ENCODE measurements at regions not wholly inside any gene's neighbourhood (a gene's known extent, or its start where the extent isn't known, plus 50 kb on each side); places are given as distances from the start of the nearest gene placed in this dataset.

- DNase-seq (no peak), ATAC-seq (no peak)
- 93% methylated on average over 3 of the region's 3 CpGs for WGBS
- H3K4me1 ChIP-seq (ENCODE audit: control insufficient read depth, insufficient read depth, low read length), result no peaks in the 10 kb centered on the region
- H3K9me3 ChIP-seq (ENCODE audit: control insufficient read depth, low read length), result no peaks in the 10 kb centered on the region
- H3K27me3 ChIP-seq (ENCODE audit: control insufficient read depth, insufficient read depth), result no peaks in the 10 kb centered on the region
- no peak overlapping the region for H3K27ac ChIP-seq (ENCODE audit: low read length)
- no peak overlapping the region for H3K4me3 ChIP-seq (ENCODE audit: low read length)
- intact Hi-C loops (cut with DNase I), result no loop called here
These were observed 568.2 kb upstream of the CCDC54 start for GRCh38 chr3:106809041-106809440.

DNA sequence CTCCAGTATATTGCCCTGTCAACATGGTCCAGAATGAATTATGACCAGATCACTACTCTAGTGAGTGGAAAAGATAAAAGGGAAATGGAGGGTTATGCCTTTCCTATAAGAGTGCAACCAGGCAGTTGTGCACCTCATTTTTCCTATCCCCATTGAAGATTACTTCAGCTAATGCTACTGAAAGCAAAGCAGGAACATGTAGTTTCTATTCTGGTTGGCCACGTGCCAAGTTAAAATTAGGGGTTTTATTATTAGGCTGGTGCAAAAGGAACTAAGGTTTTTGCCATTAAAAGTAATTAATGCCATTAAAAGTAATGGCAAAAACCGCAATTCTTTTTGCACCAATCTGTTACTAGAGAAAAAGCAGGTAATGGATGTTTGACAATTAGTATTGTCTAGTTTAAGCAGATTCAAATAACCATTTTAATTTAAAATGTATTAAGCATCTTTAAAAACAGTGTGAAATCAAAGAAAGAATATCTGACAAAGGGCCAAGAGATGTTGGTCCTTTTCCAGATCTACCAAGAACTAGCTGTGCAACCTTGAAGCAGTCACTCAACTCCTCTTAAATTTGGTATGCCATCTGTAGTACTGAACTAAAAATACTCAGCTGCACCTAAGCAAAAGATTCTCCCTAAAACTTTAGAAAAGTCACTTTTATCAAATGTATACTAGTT lies 567.5 kb upstream of the CCDC54 start:
- Histone ChIP-seq H3K9me3 (ENCODE audit: control insufficient read depth, low read length) (no peaks in the 10 kb centered on the region), H3K4me3 (ENCODE audit: low read length) (no peak overlapping the region), H3K27me3 (ENCODE audit: control insufficient read depth, insufficient read depth) (no peaks in the 10 kb centered on the region), H3K4me1 (ENCODE audit: control insufficient read depth, insufficient read depth, low read length) (no peaks in the 10 kb centered on the region), H3K27ac (ENCODE audit: low read length) (no peak overlapping the region)
- 48% methylated on average over 2 of the region's 2 CpGs for WGBS
- DNase-seq, result no peak
- intact Hi-C loops (cut with DNase I), result no loop called here
- no peak for ATAC-seq

DNA sequence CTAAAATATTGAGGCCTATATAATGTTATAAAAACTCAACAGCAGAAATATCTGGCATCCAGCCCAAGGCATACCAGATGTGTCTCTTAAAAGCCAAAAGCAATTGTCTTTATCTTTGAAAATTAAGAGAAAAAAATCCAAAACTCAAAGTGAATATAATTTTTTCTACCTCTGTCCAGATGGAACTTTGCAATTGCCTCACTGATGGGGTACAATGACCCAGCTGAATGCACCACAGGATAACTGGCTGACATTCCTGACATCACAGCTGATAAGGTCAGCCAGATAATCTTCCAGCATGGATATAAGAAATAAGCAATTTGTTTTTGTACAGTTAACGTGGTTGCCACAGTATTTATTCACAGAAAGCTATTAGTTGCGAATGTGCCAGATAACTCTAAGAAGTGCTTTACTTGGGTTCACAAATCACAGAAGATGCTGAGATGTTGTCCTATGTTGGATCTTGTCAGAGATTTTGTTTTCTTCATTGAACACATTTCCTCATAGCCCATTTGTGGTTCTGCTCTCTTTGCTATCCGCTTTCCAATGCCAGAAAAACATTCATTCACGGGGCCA lies 566.9 kb upstream of the CCDC54 start:
- Histone ChIP-seq H3K27me3 (ENCODE audit: control insufficient read depth, insufficient read depth) (no peaks in the 10 kb centered on the region), H3K27ac (ENCODE audit: low read length) (no peak overlapping the region), H3K4me3 (ENCODE audit: low read length) (no peak overlapping the region), H3K9me3 (ENCODE audit: control insufficient read depth, low read length) (no peaks in the 10 kb centered on the region), H3K4me1 (ENCODE audit: control insufficient read depth, insufficient read depth, low read length) (no peaks in the 10 kb centered on the region)
- 51% methylated on average over 4 of the region's 4 CpGs for WGBS
- DNase-seq (no peak), ATAC-seq (no peak)
- intact Hi-C loops (cut with DNase I), result no loop called here

DNA sequence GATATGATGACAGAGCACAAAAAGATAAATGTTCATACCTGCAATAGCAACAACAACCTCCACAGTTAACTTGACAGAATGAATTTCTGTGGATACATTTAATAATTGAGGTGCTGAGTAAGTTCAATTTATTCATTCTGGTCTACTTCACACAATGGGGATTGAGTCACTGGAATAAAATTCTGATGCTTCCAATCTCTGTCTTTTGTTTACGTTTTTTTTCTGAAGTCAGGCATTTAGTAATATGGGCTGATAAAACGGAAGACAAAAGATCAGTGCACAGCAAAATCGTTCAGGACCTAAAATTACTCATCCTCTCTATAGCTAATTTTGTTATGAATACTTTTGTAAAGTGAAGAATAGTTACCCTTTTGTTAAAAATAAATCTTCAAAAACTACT lies 565.9 kb upstream of the CCDC54 start:
- intact Hi-C loops (cut with DNase I), result no loop called here
- no peak overlapping the region for H3K27ac ChIP-seq (ENCODE audit: low read length)
- H3K4me3 ChIP-seq (ENCODE audit: low read length), result no peak overlapping the region
- no peak for ATAC-seq
- no peaks in the 10 kb centered on the region for H3K27me3 ChIP-seq (ENCODE audit: control insufficient read depth, insufficient read depth)
- H3K9me3 ChIP-seq (ENCODE audit: control insufficient read depth, low read length), result no peaks in the 10 kb centered on the region
- DNase-seq, result no peak
- no peaks in the 10 kb centered on the region for H3K4me1 ChIP-seq (ENCODE audit: control insufficient read depth, insufficient read depth, low read length)
- 50% methylated on average over 3 of the region's 3 CpGs for whole genome bisulfite sequencing

DNA sequence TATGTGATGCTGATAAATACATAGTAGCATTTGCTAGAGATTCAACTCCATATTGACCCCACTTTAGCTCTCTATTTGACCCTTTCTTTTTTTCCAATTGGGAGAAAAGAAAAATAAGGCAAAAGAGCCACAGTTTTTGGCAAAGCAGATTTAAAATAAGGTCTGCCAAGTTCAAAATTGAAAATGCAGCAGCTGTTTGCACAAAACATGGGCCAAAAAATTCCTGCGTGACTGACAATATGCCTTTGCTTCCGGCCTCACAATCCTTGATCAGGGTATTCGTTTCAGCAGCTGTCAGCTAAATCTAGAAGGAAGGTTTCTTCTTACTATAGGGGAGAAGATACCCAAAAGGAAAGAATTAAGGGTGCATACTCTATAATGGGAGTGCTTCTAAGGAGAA lies 563.5 kb upstream of the CCDC54 start:
- ATAC-seq (peak in 1 of 2 donors; percentile 55), DNase-seq (peak in 1 of 3 donors; percentile 35)
- H3K27ac ChIP-seq (ENCODE audit: low read length), result no peak overlapping the region
- no peaks in the 10 kb centered on the region for H3K27me3 ChIP-seq (ENCODE audit: control insufficient read depth, insufficient read depth)
- WGBS, result 39% methylated on average over 3 of the region's 3 CpGs
- no peak overlapping the region for H3K4me3 ChIP-seq (ENCODE audit: low read length)
- intact Hi-C loops (cut with DNase I), result no loop called here
- no peaks in the 10 kb centered on the region for H3K9me3 ChIP-seq (ENCODE audit: control insufficient read depth, low read length)
- H3K4me1 ChIP-seq (ENCODE audit: control insufficient read depth, insufficient read depth, low read length), result no peaks in the 10 kb centered on the region

DNA sequence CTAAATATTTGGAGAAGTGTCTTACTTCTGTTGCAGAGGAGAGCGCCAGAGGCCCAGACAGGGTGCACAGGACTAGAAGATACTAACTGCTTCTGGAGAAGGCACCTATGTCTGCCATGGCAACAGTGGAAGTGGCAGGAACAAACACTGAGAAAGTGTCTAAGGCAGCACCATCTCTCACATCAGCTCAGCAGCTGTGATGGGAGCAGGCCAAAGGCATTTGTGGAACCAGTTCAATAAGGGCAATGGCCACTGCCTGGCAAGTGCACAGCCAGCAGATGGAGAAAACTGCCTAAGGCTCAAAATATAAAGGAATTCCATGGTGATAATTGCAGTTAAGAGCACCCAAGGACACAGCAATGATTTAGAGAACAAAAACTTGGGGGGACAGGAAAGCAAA lies 563.0 kb upstream of the CCDC54 start:
- peak; percentile 81 to 89 for ATAC-seq
- H3K4me1 ChIP-seq (ENCODE audit: control insufficient read depth, insufficient read depth, low read length), result no peaks in the 10 kb centered on the region
- 71% methylated on average over 1 of the region's 1 CpG for WGBS
- no peak overlapping the region for H3K4me3 ChIP-seq (ENCODE audit: low read length)
- intact Hi-C loops (cut with DNase I), result no loop called here
- DNase-seq, result peak; percentile 41 to 81 (median 73)
- no peak overlapping the region for H3K27ac ChIP-seq (ENCODE audit: low read length)
- H3K27me3 ChIP-seq (ENCODE audit: control insufficient read depth, insufficient read depth), result no peaks in the 10 kb centered on the region
- H3K9me3 ChIP-seq (ENCODE audit: control insufficient read depth, low read length), result no peaks in the 10 kb centered on the region

DNA sequence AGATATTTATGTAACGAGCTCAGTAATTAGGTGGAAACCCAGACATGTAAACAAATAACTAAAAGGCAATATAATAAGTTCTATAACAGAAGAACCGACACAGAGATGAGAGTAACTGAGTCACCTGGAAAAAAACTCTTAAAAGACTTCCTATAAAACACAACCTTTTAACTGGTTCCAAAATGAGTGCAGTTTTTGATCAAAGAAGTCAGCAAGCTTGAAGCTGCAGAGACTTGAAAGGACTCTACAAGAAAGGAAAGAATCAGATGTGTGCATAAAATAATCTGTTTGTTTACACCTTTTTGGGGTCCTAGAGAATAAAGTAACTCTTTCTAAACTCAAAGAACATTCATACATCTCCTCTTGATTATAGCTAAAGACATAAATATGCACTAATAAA lies 560.4 kb upstream of the CCDC54 start:
- ATAC-seq (no peak), DNase-seq (no peak)
- Histone ChIP-seq H3K4me1 (ENCODE audit: control insufficient read depth, insufficient read depth, low read length) (no peaks in the 10 kb centered on the region), H3K27me3 (ENCODE audit: control insufficient read depth, insufficient read depth) (no peaks in the 10 kb centered on the region), H3K4me3 (ENCODE audit: low read length) (no peak overlapping the region), H3K9me3 (ENCODE audit: control insufficient read depth, low read length) (no peaks in the 10 kb centered on the region), H3K27ac (ENCODE audit: low read length) (no peak overlapping the region)
- WGBS, result 89% methylated on average over 2 of the region's 2 CpGs
- intact Hi-C loops (cut with DNase I), result no loop called here

DNA sequence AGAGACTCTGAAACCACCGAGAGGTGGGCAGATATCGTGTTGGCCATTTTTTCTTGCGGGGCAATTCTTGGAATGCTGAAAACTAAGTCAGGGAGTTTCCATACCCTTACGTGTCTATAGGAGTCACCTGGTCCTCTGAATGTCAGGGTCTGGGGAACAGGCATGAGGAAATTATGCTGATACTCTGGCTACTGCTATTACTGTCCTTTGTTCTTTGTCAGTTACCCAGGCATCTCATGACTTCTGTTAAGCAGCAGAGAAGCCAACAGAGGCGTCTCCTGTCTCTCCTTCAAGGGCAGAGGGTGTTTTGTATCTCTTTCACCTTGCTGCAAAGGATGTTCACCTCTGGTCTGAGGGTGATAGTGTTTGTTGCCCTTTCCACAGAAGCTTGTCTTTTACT lies 559.5 kb upstream of the CCDC54 start:
- ATAC-seq (no peak), DNase-seq (no peak)
- Histone ChIP-seq H3K9me3 (ENCODE audit: control insufficient read depth, low read length) (no peaks in the 10 kb centered on the region), H3K4me1 (ENCODE audit: control insufficient read depth, insufficient read depth, low read length) (no peaks in the 10 kb centered on the region), H3K27ac (ENCODE audit: low read length) (no peak overlapping the region), H3K4me3 (ENCODE audit: low read length) (no peak overlapping the region), H3K27me3 (ENCODE audit: control insufficient read depth, insufficient read depth) (no peaks in the 10 kb centered on the region)
- WGBS, result 81% methylated on average over 5 of the region's 5 CpGs
- intact Hi-C loops (cut with DNase I), result no loop called here

DNA sequence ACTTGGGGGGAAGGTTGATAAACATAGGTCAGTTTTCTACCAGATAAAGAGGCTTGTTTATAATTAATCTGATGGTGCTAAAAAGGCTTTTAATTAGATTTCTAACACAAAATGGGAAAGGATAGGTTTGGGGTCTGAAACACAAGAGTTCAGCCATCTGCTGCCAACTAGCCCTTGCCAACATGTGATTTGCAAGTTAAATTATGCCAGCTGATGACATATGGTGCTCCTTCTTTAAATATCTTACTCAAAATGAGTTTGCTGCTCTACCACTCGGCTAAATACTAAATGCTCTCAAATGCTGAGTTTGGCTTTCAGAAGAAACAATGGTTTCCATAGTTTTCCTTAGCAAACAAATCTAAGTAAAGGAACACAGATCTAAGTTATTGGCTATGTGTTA lies 557.8 kb upstream of the CCDC54 start:
- Histone ChIP-seq H3K27ac (ENCODE audit: low read length) (no peak overlapping the region), H3K4me3 (ENCODE audit: low read length) (no peak overlapping the region), H3K27me3 (ENCODE audit: control insufficient read depth, insufficient read depth) (no peaks in the 10 kb centered on the region), H3K9me3 (ENCODE audit: control insufficient read depth, low read length) (no peaks in the 10 kb centered on the region), H3K4me1 (ENCODE audit: control insufficient read depth, insufficient read depth, low read length) (no peaks in the 10 kb centered on the region)
- ATAC-seq (no peak), DNase-seq (no peak)
- WGBS, result 51% methylated on average over 1 of the region's 1 CpG
- intact Hi-C loops (cut with DNase I), result no loop called here

DNA sequence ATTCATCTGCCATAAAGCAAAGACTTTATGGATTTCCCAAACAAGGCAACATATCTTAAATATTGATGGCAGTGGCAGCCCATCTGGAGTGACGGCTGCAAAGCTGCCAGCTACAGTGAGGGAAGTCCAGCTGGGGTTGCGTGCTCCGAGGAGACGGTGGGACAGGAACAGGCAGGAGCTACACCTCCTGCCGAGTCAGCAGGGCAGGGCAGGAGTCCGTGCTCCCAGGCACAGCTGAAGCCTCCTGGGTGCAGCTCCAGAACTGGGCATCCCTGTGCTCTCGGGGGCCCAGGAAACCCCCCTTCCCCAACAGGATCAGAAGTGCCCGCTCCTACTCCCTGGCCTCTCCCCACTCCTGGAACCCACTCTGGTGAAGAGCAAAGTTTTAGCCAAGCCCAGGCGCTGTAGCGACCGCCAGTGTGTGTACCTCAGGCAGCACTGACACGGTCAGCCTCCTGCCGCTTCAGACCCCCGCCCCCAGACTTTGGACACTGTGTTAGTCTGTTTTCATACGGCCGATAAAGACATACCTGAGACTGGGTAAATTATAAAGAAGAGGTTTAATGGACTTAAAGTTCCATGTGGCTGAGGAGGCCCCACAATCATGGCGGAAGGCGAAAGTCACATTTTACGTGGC lies 556.4 kb upstream of the CCDC54 start:
- intact Hi-C loops (cut with DNase I), result loop anchor here (5.0 to 10.0 kb wide), 2 partner anchors 241 to 244 kb away; no protein-coding TSS in a partner anchor
- DNase-seq, result peak in 1 of 3 donors; percentile 39
- ATAC-seq, result no peak
- H3K4me3 ChIP-seq (ENCODE audit: low read length), result no peak overlapping the region
- no peaks in the 10 kb centered on the region for H3K27me3 ChIP-seq (ENCODE audit: control insufficient read depth, insufficient read depth)
- H3K4me1 ChIP-seq (ENCODE audit: control insufficient read depth, insufficient read depth, low read length), result no peaks in the 10 kb centered on the region
- 94% methylated on average over 19 of the region's 19 CpGs for whole genome bisulfite sequencing
- H3K27ac ChIP-seq (ENCODE audit: low read length), result no peak overlapping the region
- H3K9me3 ChIP-seq (ENCODE audit: control insufficient read depth, low read length), result no peaks in the 10 kb centered on the region

- intact Hi-C loops (cut with DNase I), result loop anchor here (5.0 to 10.0 kb wide), 2 partner anchors 240 to 243 kb away; no protein-coding TSS in a partner anchor
- WGBS, result 95% methylated on average over 7 of the region's 7 CpGs
- Histone ChIP-seq H3K9me3 (ENCODE audit: control insufficient read depth, low read length) (no peaks in the 10 kb centered on the region), H3K27me3 (ENCODE audit: control insufficient read depth, insufficient read depth) (no peaks in the 10 kb centered on the region), H3K4me3 (ENCODE audit: low read length) (no peak overlapping the region), H3K27ac (ENCODE audit: low read length) (no peak overlapping the region), H3K4me1 (ENCODE audit: control insufficient read depth, insufficient read depth, low read length) (no peaks in the 10 kb centered on the region)
- no peak for DNase-seq
- ATAC-seq, result no peak
These were observed 555.4 kb upstream of the CCDC54 start for GRCh38 chr3:106821801-106822200.

All from right cardiac atrium (tissue), 5 donors.